ENCODE measurements at regions not wholly inside any gene's neighbourhood (a gene's known extent, or its start where the extent isn't known, plus 50 kb on each side); places are given as distances from the start of the nearest gene placed in this dataset.

- H3K36me3 ChIP-seq (ENCODE audit: control insufficient read depth in 3 of 3, insufficient read depth in 3 of 3, low read length in 3 of 3) = no peaks in the 10 kb centered on the region
- peak overlapping the region in 1 of 3 donors; percentile 8 for H3K9ac ChIP-seq (ENCODE audit: low read depth in 1 of 3, low read length in 3 of 3)
- H3K4me3 ChIP-seq (ENCODE audit: low read length in 3 of 3) = no peak overlapping the region
- H3K4me1 ChIP-seq (ENCODE audit: control insufficient read depth in 3 of 3, insufficient read depth in 3 of 3, low read length in 3 of 3) = peaks cover 15 to 32% (median 31%) of the 10 kb centered on the region in 3 donors
- no peaks in the 10 kb centered on the region for H3K9me3 ChIP-seq (ENCODE audit: control insufficient read depth in 3 of 3, low read length in 3 of 3)
- H3K27ac ChIP-seq (ENCODE audit: low read depth, low read length) = no peak overlapping the region
- H3K27me3 ChIP-seq (ENCODE audit: control insufficient read depth in 3 of 3, insufficient read depth in 3 of 3, low read length in 3 of 3) = peaks cover 0 to 2% (median 0%) of the 10 kb centered on the region in 3 donors
Measured at GRCh38 chr10:78996792-78997129, 72.0 kb upstream of the ZMIZ1 start.

DNA sequence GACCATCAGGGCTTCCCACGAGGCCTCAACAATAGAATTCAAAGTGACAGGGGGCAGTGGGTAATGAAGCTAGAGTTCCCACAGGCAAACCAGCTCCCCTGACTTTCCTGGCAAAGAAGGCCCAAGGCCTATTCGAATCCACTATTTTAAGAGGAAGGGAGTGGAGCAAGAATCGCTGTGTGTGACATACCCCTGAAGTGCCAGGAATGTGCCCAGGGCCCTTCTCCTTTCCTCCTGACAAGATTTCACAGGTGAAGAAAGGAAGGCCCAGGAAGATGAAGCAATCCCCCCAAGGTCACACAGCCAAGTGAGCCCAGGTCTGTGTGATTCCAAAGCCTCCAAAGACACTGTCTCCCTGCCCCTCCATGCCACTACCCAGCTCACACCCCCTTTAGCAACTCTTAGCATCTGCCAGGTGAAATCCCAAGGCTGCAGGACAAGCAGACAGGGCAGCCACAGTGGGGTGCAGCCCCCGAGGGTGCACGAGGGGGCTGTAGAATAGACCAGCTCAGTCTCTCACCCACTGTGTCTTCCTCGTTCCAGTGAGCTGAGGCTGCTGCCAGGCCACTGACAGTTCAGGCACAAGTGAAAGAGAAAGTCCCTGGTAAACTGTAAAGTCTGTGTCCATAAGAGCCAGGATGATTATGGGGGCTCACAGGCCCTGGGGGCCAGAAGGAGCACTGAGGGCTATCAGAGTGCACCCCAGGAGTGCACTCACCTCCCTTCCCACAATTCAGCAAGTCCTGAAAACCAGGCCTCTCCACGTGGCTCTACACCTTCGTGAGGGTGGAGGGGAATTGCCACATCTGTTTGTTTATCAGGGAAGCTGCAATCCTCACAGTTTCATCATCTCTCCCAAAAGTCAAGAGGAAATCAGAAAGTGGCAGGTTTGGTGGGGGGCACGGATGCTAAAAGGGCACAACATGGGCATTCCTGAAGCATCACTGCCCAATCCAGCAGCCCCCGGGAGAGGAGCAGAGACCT lies 70.8 kb upstream of the ZMIZ1 start:
- peaks cover 0 to 2% (median 0%) of the 10 kb centered on the region in 3 donors for H3K27me3 ChIP-seq (ENCODE audit: control insufficient read depth in 3 of 3, insufficient read depth in 3 of 3, low read length in 3 of 3)
- H3K4me1 ChIP-seq (ENCODE audit: control insufficient read depth in 3 of 3, insufficient read depth in 3 of 3, low read length in 3 of 3) = peaks cover 21 to 42% (median 42%) of the 10 kb centered on the region in 3 donors
- peak overlapping the region; percentile 23 to 70 (median 40) for H3K9ac ChIP-seq (ENCODE audit: low read depth in 1 of 3, low read length in 3 of 3)
- H3K27ac ChIP-seq (ENCODE audit: low read depth, low read length) = peak overlapping the region; percentile 69
- H3K9me3 ChIP-seq (ENCODE audit: control insufficient read depth in 3 of 3, low read length in 3 of 3) = no peaks in the 10 kb centered on the region
- no peaks in the 10 kb centered on the region for H3K36me3 ChIP-seq (ENCODE audit: control insufficient read depth in 3 of 3, insufficient read depth in 3 of 3, low read length in 3 of 3)
- H3K4me3 ChIP-seq (ENCODE audit: low read length in 3 of 3) = no peak overlapping the region

DNA sequence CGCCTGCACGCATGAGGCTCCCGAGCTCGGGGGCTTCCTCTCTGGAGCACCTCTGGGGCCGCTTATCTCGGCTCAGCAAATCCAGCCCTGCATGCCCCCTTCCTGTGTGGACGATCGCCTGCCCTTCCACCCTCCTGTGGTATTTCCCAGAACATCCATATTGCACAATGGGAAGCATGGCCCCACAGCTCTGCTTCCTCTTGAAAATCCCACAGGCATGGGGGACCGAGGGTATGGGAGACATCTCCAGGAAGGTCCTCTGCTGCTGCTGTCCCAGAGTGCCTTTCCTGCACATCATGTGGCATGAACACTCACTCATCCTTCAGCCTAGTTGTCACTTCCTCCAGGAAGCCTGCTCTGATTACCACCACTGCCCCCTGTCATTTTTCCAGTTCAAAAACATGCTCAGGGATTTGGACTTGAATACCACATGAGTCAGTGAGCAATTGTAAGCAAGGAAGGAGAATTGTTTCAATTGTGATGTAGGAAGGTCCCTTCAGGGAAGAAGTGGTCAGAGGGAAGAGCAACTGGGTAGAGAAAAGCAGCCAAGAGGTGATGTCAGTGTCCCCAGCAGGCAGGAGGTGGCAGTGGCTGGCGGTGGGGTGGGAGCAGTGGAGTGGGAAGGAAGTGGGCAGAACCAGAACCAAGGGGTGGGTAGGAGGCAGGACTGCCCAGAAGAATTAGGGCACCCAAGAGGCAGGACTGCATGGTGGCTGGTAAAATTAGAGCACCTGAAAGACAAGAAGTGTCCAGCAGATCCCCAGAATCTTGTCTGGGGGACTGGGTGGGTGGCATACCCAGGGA lies 67.5 kb upstream of the ZMIZ1 start:
- no peaks in the 10 kb centered on the region for H3K27me3 ChIP-seq (ENCODE audit: control insufficient read depth in 3 of 3, insufficient read depth in 3 of 3, low read length in 3 of 3)
- no peak overlapping the region for H3K27ac ChIP-seq (ENCODE audit: low read depth, low read length)
- no peak overlapping the region for H3K4me3 ChIP-seq (ENCODE audit: low read length in 3 of 3)
- no peaks in the 10 kb centered on the region for H3K9me3 ChIP-seq (ENCODE audit: control insufficient read depth in 3 of 3, low read length in 3 of 3)
- peaks cover 31 to 62% (median 58%) of the 10 kb centered on the region in 3 donors for H3K4me1 ChIP-seq (ENCODE audit: control insufficient read depth in 3 of 3, insufficient read depth in 3 of 3, low read length in 3 of 3)
- H3K36me3 ChIP-seq (ENCODE audit: control insufficient read depth in 3 of 3, insufficient read depth in 3 of 3, low read length in 3 of 3) = no peaks in the 10 kb centered on the region
- no peak overlapping the region for H3K9ac ChIP-seq (ENCODE audit: low read depth in 1 of 3, low read length in 3 of 3)

GRCh38 chr10:79002336-79002735 lies 66.4 kb upstream of the ZMIZ1 start:
- H3K4me3 ChIP-seq (ENCODE audit: low read length in 3 of 3) = no peak overlapping the region
- H3K9me3 ChIP-seq (ENCODE audit: control insufficient read depth in 3 of 3, low read length in 3 of 3) = no peaks in the 10 kb centered on the region
- no peaks in the 10 kb centered on the region for H3K27me3 ChIP-seq (ENCODE audit: control insufficient read depth in 3 of 3, insufficient read depth in 3 of 3, low read length in 3 of 3)
- H3K4me1 ChIP-seq (ENCODE audit: control insufficient read depth in 3 of 3, insufficient read depth in 3 of 3, low read length in 3 of 3) = peaks cover 26 to 54% (median 51%) of the 10 kb centered on the region in 3 donors
- H3K36me3 ChIP-seq (ENCODE audit: control insufficient read depth in 3 of 3, insufficient read depth in 3 of 3, low read length in 3 of 3) = no peaks in the 10 kb centered on the region
- no peak overlapping the region for H3K27ac ChIP-seq (ENCODE audit: low read depth, low read length)
- H3K9ac ChIP-seq (ENCODE audit: low read depth in 1 of 3, low read length in 3 of 3) = peak overlapping the region in 2 of 3 donors; percentile 16 to 17

GRCh38 chr10:79003183-79004100 lies 65.3 kb upstream of the ZMIZ1 start:
- Histone ChIP-seq H3K27ac (ENCODE audit: low read depth, low read length) (peak overlapping the region; percentile 52), H3K4me3 (ENCODE audit: low read length in 3 of 3) (no peak overlapping the region), H3K9ac (ENCODE audit: low read depth in 1 of 3, low read length in 3 of 3) (peak overlapping the region in 1 of 3 donors; percentile 45), H3K9me3 (ENCODE audit: control insufficient read depth in 3 of 3, low read length in 3 of 3) (no peaks in the 10 kb centered on the region), H3K4me1 (ENCODE audit: control insufficient read depth in 3 of 3, insufficient read depth in 3 of 3, low read length in 3 of 3) (peaks cover 24 to 52% (median 51%) of the 10 kb centered on the region in 3 donors), H3K36me3 (ENCODE audit: control insufficient read depth in 3 of 3, insufficient read depth in 3 of 3, low read length in 3 of 3) (no peaks in the 10 kb centered on the region), H3K27me3 (ENCODE audit: control insufficient read depth in 3 of 3, insufficient read depth in 3 of 3, low read length in 3 of 3) (no peaks in the 10 kb centered on the region)

- peaks cover 24 to 55% (median 50%) of the 10 kb centered on the region in 3 donors for H3K4me1 ChIP-seq (ENCODE audit: control insufficient read depth in 3 of 3, insufficient read depth in 3 of 3, low read length in 3 of 3)
- no peak overlapping the region for H3K27ac ChIP-seq (ENCODE audit: low read depth, low read length)
- no peaks in the 10 kb centered on the region for H3K27me3 ChIP-seq (ENCODE audit: control insufficient read depth in 3 of 3, insufficient read depth in 3 of 3, low read length in 3 of 3)
- H3K36me3 ChIP-seq (ENCODE audit: control insufficient read depth in 3 of 3, insufficient read depth in 3 of 3, low read length in 3 of 3) = no peaks in the 10 kb centered on the region
- H3K4me3 ChIP-seq (ENCODE audit: low read length in 3 of 3) = no peak overlapping the region
- H3K9me3 ChIP-seq (ENCODE audit: control insufficient read depth in 3 of 3, low read length in 3 of 3) = no peaks in the 10 kb centered on the region
- H3K9ac ChIP-seq (ENCODE audit: low read depth in 1 of 3, low read length in 3 of 3) = no peak overlapping the region
Measured at GRCh38 chr10:79004311-79004710, 64.5 kb upstream of the ZMIZ1 start.

DNA sequence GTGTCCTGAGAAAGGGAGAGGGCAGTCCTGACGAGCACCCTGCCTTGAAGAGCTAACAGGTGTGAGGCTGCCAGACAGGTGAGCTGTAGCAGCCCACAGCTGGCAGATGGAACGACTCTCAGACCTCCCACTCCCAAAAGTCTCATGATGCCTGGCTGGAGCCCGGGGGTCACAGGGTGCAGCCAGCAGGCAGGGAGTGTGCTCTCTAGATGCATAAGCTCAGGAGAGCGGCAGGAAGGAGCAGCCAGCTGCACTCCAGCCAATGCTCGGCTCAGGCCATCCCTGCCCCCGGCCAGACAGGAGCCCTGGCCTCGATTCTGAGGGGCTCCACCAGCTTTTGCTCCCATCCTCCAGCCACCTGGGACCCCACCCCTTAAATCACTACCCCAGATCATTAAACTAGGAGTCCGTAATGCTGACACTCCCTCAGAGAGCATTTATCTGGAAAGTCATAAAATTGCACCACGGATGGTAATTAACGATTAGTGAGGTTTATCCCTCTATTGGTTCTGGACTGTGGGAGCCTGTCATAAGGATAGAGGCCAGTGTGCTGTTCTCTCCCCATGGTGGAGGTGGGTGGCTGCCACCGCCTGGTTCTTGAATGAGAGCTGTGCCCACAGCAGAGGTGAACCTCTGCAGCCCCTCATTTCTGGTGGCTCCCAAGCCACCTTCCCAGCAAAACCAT lies 63.5 kb upstream of the ZMIZ1 start:
- H3K4me1 ChIP-seq (ENCODE audit: control insufficient read depth in 3 of 3, insufficient read depth in 3 of 3, low read length in 3 of 3) = peaks cover 24 to 55% (median 50%) of the 10 kb centered on the region in 3 donors
- no peaks in the 10 kb centered on the region for H3K27me3 ChIP-seq (ENCODE audit: control insufficient read depth in 3 of 3, insufficient read depth in 3 of 3, low read length in 3 of 3)
- H3K9me3 ChIP-seq (ENCODE audit: control insufficient read depth in 3 of 3, low read length in 3 of 3) = no peaks in the 10 kb centered on the region
- no peak overlapping the region for H3K27ac ChIP-seq (ENCODE audit: low read depth, low read length)
- no peaks in the 10 kb centered on the region for H3K36me3 ChIP-seq (ENCODE audit: control insufficient read depth in 3 of 3, insufficient read depth in 3 of 3, low read length in 3 of 3)
- H3K9ac ChIP-seq (ENCODE audit: low read depth in 1 of 3, low read length in 3 of 3) = no peak overlapping the region
- H3K4me3 ChIP-seq (ENCODE audit: low read length in 3 of 3) = no peak overlapping the region

- H3K4me3 ChIP-seq (ENCODE audit: low read length in 3 of 3) = no peak overlapping the region
- no peak overlapping the region for H3K9ac ChIP-seq (ENCODE audit: low read depth in 1 of 3, low read length in 3 of 3)
- H3K27me3 ChIP-seq (ENCODE audit: control insufficient read depth in 3 of 3, insufficient read depth in 3 of 3, low read length in 3 of 3) = no peaks in the 10 kb centered on the region
- H3K4me1 ChIP-seq (ENCODE audit: control insufficient read depth in 3 of 3, insufficient read depth in 3 of 3, low read length in 3 of 3) = peaks cover 23 to 47% (median 41%) of the 10 kb centered on the region in 3 donors
- H3K9me3 ChIP-seq (ENCODE audit: control insufficient read depth in 3 of 3, low read length in 3 of 3) = no peaks in the 10 kb centered on the region
- H3K27ac ChIP-seq (ENCODE audit: low read depth, low read length) = peak overlapping the region; percentile 73
- H3K36me3 ChIP-seq (ENCODE audit: control insufficient read depth in 3 of 3, insufficient read depth in 3 of 3, low read length in 3 of 3) = no peaks in the 10 kb centered on the region
Measured at GRCh38 chr10:79007018-79007417, 61.7 kb upstream of the ZMIZ1 start.
